WI38 (cell line): ENCODE measurements at regions not wholly inside any gene's neighbourhood (a gene's known extent, or its start where the extent isn't known, plus 50 kb on each side); places are given as distances from the start of the nearest gene placed in this dataset.
A peak's percentile ranks its signal among the peaks of the same experiment; 100 is the strongest.

Experiments used
- H3K4me3 ChIP-seq: 2 replicates; pipeline ENCODE4 v1.5.1; 2011; ENCODE audit warnings: low read depth, mild to moderate bottlenecking, control low read depth, low read length
- CTCF ChIP-seq: IDR thresholded peaks from 2 replicates; pipeline ENCODE4 v1.5.1; 2012; ENCODE audit warnings: low read depth, mild to moderate bottlenecking, control low read depth, low read length

GRCh38 chr18:29157905-29158304 lies 981.0 kb upstream of the CDH2 start:
- H3K4me3 ChIP-seq, result no peak overlapping the region

GRCh38 chr18:29157057-29157780 lies 980.3 kb upstream of the CDH2 start:
- peak overlapping the region; percentile 44 for H3K4me3 ChIP-seq
- TF ChIP-seq CTCF, result no peak

More at GRCh38 chr18:29157905-29158304, 981.0 kb upstream of the CDH2 start:
- no peak for TF ChIP-seq CTCF

GRCh38 chr18:29156531-29156930 lies 979.6 kb upstream of the CDH2 start:
- TF ChIP-seq CTCF, result no peak
- peak overlapping the region; percentile 44 for H3K4me3 ChIP-seq

GRCh38 chr18:29154758-29155725 lies 978.1 kb upstream of the CDH2 start:
- H3K4me3 ChIP-seq, result no peak overlapping the region
- no peak for TF ChIP-seq CTCF

- no peak overlapping the region for H3K4me3 ChIP-seq
- no peak for TF ChIP-seq CTCF
Observed at GRCh38 chr18:29154196-29154757, 977.3 kb upstream of the CDH2 start.

GRCh38 chr18:29153091-29153490 lies 976.2 kb upstream of the CDH2 start:
- no peak for TF ChIP-seq CTCF
- H3K4me3 ChIP-seq, result no peak overlapping the region

GRCh38 chr18:29147944-29148343 lies 971.0 kb upstream of the CDH2 start:
- no peak overlapping the region for H3K4me3 ChIP-seq
- TF ChIP-seq CTCF, result no peak
